ENCODE measurements at regions not wholly inside any gene's neighbourhood (a gene's known extent, or its start where the extent isn't known, plus 50 kb on each side); places are given as distances from the start of the nearest gene placed in this dataset.

- TF ChIP-seq GATA2 (IDR thresholded peaks at IDR 0.05; ENCODE audit: low read depth, low read length), result no peak
- TF ChIP-seq GATA3 (IDR thresholded peaks at IDR 0.05; ENCODE audit: low read depth, low read length), result no peak
Observed at GRCh38 chr3:104669083-104669482, 697.6 kb upstream of the ALCAM start.
